HepG2 (cell line): ENCODE measurements at regions not wholly inside any gene's neighbourhood (a gene's known extent, or its start where the extent isn't known, plus 50 kb on each side); places are given as distances from the start of the nearest gene placed in this dataset.

Source experiments
- ATAC-seq: fragments of 200-7000 bp; cut with Tn5 transposase; 3 replicates; pipeline ENCODE4 v1.9.1; 2020; ENCODE audit warnings: mild to moderate bottlenecking, moderate library complexity
- BruUV-seq: library from RNA; stranded (reverse); fragments of 400-500 nt; replicated peaks from 2 replicates; lab custom pipeline; 2021; lab: Mats Ljungman, UMichigan
- CTCF ChIA-PET: fragments of 300-600 bp; formaldehyde crosslinking; extraction: SDS; loops from one replicate; lab custom pipeline; 2021; ENCODE audit warnings: low total read pairs, inconsistent platforms, low intra/inter-chr PET ratio; lab: Yijun Ruan, JAX
- POLR2A ChIA-PET: fragments of 350-600 bp; sonication (Branson Sonifier 250); formaldehyde crosslinking; loops from one replicate; lab custom pipeline; 2020; ENCODE audit warnings: antibody characterized with exemption, inconsistent platforms; lab: Yijun Ruan, JAX
- DNase-seq: peaks from one replicate; pipeline ENCODE4 v3.0.0-alpha.2; 2015; ENCODE audit warnings: low spot score
- FAIRE-seq: peaks from 3 replicates; lab custom pipeline; 2011; peaks lifted over from hg19 to GRCh38; lab: Jason Lieb, UNC
- H2AFZ ChIP-seq: one replicate; pipeline ENCODE4 v1.6.1; 2011; ENCODE audit warnings: low read length, inconsistent platforms
- H3K27ac ChIP-seq: fragments of 300-600 bp; 3 replicates; pipeline ENCODE4 v1.8.0; 2011; ENCODE audit warnings: mixed run types, mild to moderate bottlenecking, mixed read lengths, low read length, inconsistent platforms; ENCODE audit not compliant: insufficient read depth; ENCODE audit errors: extremely low read length
- H3K27me3 ChIP-seq, 2 experiments: fragments of 200-600 bp in 1 of 2; 2 replicates in 1 of 2; 3 replicates in 1 of 2; pipeline versions ENCODE4 v1.6.0 to v1.8.0; 2011; ENCODE audit warnings: low read length in 2 of 2, mild to moderate bottlenecking in 2 of 2, moderate library complexity in 2 of 2, inconsistent platforms in 1 of 2; ENCODE audit not compliant: insufficient read depth in 2 of 2, control insufficient read depth in 1 of 2
- H3K36me3 ChIP-seq, 2 experiments: fragments of 200-600 bp in 1 of 2; replicated peaks in 1 of 2; 2 replicates in 1 of 2; 3 replicates in 1 of 2; pipeline versions ENCODE4 v1.5.1 to v1.8.0; 2011; ENCODE audit warnings: low read length in 2 of 2, inconsistent platforms in 1 of 2; ENCODE audit not compliant: insufficient read depth in 2 of 2, control insufficient read depth in 1 of 2
- H3K4me1 ChIP-seq: 2 replicates; pipeline ENCODE4 v1.5.1; 2012; ENCODE audit warnings: low read length, inconsistent platforms; ENCODE audit not compliant: insufficient read depth
- H3K4me2 ChIP-seq: 2 replicates; pipeline ENCODE4 v1.6.0; 2011; ENCODE audit warnings: low read depth, low read length, inconsistent platforms
- H3K4me3 ChIP-seq, 3 experiments: fragments of 200-600 bp in 1 of 3; sonication (generic), shearing (Covaris generic) in 1 of 3; replicated peaks in 1 of 3; 2 replicates each; pipeline ENCODE4 v1.5.1; 2011 to 2016; ENCODE audit warnings: low read length in 3 of 3, inconsistent platforms in 2 of 3, low read depth in 2 of 3, mild to moderate bottlenecking in 2 of 3, control low read depth in 1 of 3, mixed read lengths in 1 of 3; ENCODE audit not compliant: insufficient read depth in 1 of 3
- H3K79me2 ChIP-seq: one replicate; pipeline ENCODE4 v1.6.1; 2011; ENCODE audit warnings: low read length, inconsistent platforms; ENCODE audit not compliant: insufficient read depth
- H3K9ac ChIP-seq: 2 replicates; pipeline ENCODE4 v1.6.0; 2011; ENCODE audit warnings: mild to moderate bottlenecking, low read depth, low read length, inconsistent platforms; ENCODE audit not compliant: insufficient read depth
- H3K9me3 ChIP-seq: 2 replicates; pipeline ENCODE4 v1.5.1; 2012; ENCODE audit warnings: mild to moderate bottlenecking, low read length
- H4K20me1 ChIP-seq: 2 replicates; pipeline ENCODE4 v1.6.0; 2011; ENCODE audit warnings: inconsistent platforms, mild to moderate bottlenecking, low read length, moderate library complexity; ENCODE audit not compliant: insufficient read depth
- AHR ChIP-seq: IDR thresholded peaks from 2 replicates; pipeline ENCODE4 v1.6.1; 2018; ENCODE audit warnings: missing genetic modification reagents, missing compliant biosample characterization
- HNRNPK ChIP-seq: fragments of 200-400 bp; formaldehyde crosslinking; IDR thresholded peaks from 2 replicates; pipeline ENCODE4 v1.6.1; 2018; ENCODE audit warnings: low read length, low read depth, moderate library complexity, mild to moderate bottlenecking; ENCODE audit not compliant: poor library complexity, severe bottlenecking
- HOXA9 ChIP-seq: sonication (generic); formaldehyde crosslinking; IDR thresholded peaks from 2 replicates; pipeline ENCODE4 v1.8.1; 2022; ENCODE audit warnings: missing genetic modification reagents, mild to moderate bottlenecking, moderate library complexity, borderline replicate concordance
- JUN ChIP-seq: sonication (generic); formaldehyde crosslinking; IDR thresholded peaks from 2 replicates; pipeline ENCODE4 v1.4.0; 2020; ENCODE audit warnings: mild to moderate bottlenecking, missing genetic modification reagents
- KLF15 ChIP-seq: sonication (generic); formaldehyde crosslinking; IDR thresholded peaks from 2 replicates; pipeline ENCODE4 v1.8.1; 2023; ENCODE audit warnings: borderline replicate concordance, mild to moderate bottlenecking, inconsistent platforms, missing genetic modification reagents, mixed read lengths
- NCOA2 ChIP-seq: sonication (generic); formaldehyde crosslinking; IDR thresholded peaks from 2 replicates; pipeline ENCODE4 v1.8.0; 2022; ENCODE audit warnings: inconsistent platforms
- PRDM10 ChIP-seq: sonication (generic); formaldehyde crosslinking; IDR thresholded peaks from 2 replicates; pipeline ENCODE4 v1.4.0; 2020; ENCODE audit warnings: low read depth, missing genetic modification reagents
- SNAPC2 ChIP-seq: sonication (generic); formaldehyde crosslinking; IDR thresholded peaks from 2 replicates; pipeline ENCODE4 v1.8.1; 2022; ENCODE audit warnings: mild to moderate bottlenecking, missing genetic modification reagents
- SNRNP70 ChIP-seq: fragments of 200-400 bp; formaldehyde crosslinking; IDR thresholded peaks from 2 replicates; pipeline ENCODE4 v1.6.1; 2017; ENCODE audit warnings: mild to moderate bottlenecking, low read depth, low read length, moderate library complexity
- SRSF4 ChIP-seq: fragments of 200-400 bp; formaldehyde crosslinking; IDR thresholded peaks from one replicate; pipeline ENCODE4 v1.6.1; 2018; ENCODE audit warnings: mild to moderate bottlenecking, low read depth, low read length, moderate library complexity; ENCODE audit not compliant: poor library complexity, severe bottlenecking
- ZBTB37 ChIP-seq: sonication (generic); formaldehyde crosslinking; IDR thresholded peaks from 2 replicates; pipeline ENCODE4 v1.4.0; 2020; ENCODE audit warnings: mild to moderate bottlenecking, missing genetic modification reagents
- ZMAT5 ChIP-seq: sonication (generic); formaldehyde crosslinking; IDR thresholded peaks from 2 replicates; pipeline ENCODE4 v1.5.0; 2020; ENCODE audit warnings: mild to moderate bottlenecking, low read depth, missing genetic modification reagents, borderline replicate concordance
- ZNF850 ChIP-seq: sonication (generic); formaldehyde crosslinking; conservative IDR thresholded peaks from 2 replicates; pipeline ENCODE4 v1.9.0; 2021; ENCODE audit warnings: mild to moderate bottlenecking, missing genetic modification reagents
- WGBS: methylation state at CpG from one replicate; pipeline ENCODE4 v1.1.6; 2017; ENCODE audit warnings: low lambda C conversion rate; 5-methylcytosine and 5-hydroxymethylcytosine counted together
- in situ Hi-C: cut with HindIII; loops from 2 replicates; pipeline ENCODE4 v1.10.0; 2017; ENCODE audit warnings: low pct_unique_long_range_greater_than_20kb; ENCODE audit not compliant: extremely low pct_ligation_motif_present
- intact Hi-C: fragments of 100-400 bp; cut with micrococcal nuclease; formaldehyde crosslinking; loops from one replicate; pipeline ENCODE4 v1.10.0; 2022; ENCODE audit not compliant: unreplicated experiment

- no peak for TF ChIP-seq PRDM10
- no peak for TF ChIP-seq SNRNP70
Measured at GRCh38 chr10:44323838-44324237, 61.1 kb downstream of the CXCL12 start (continued).

- H3K9me3 ChIP-seq, result no peaks in the 10 kb centered on the region
- ATAC-seq (no peak), DNase-seq (no peak), FAIRE-seq (no peak)
- no peak overlapping the region for H3K4me3 ChIP-seq
- intact Hi-C loops (no loop called here), in situ Hi-C loops (no loop called here)
- BruUV-seq, result no TSS peak
- no peaks in the 10 kb centered on the region for H4K20me1 ChIP-seq
- H3K79me2 ChIP-seq, result no peaks in the 10 kb centered on the region
- no peaks in the 10 kb centered on the region for H3K36me3 ChIP-seq
- no peak for TF ChIP-seq JUN
- TF ChIP-seq HNRNPK, result no peak
- TF ChIP-seq ZBTB37 (CRISPR knock-in tag), result no peak
- no peak for TF ChIP-seq AHR
- no peak for TF ChIP-seq KLF15 (CRISPR knock-in tag)
- no peak for TF ChIP-seq NCOA2 (CRISPR knock-in tag)
- TF ChIP-seq SRSF4, result no peak
- no peak for TF ChIP-seq ZNF850
- TF ChIP-seq HOXA9, result no peak
- TF ChIP-seq SNAPC2 (CRISPR knock-in tag), result no peak
- no peak for TF ChIP-seq ZMAT5
- H3K9ac ChIP-seq, result no peak overlapping the region
- peaks cover 16% of the 10 kb centered on the region for H3K4me1 ChIP-seq
- no peak overlapping the region for H3K27ac ChIP-seq
- no peak overlapping the region for H2AFZ ChIP-seq
- 0 out of 5 replicates have a peak, but pooled peaks cover 0 to 3% of the 10 kb centered on the region in 2 experiments for H3K27me3 ChIP-seq
- ChIA-PET POLR2A (no interaction called here), CTCF (no interaction called here)
- H3K4me2 ChIP-seq, result no peak overlapping the region
- WGBS, result 5% methylated on average over 2 of the region's 2 CpGs
Measured at GRCh38 chr10:44322137-44322536, 62.8 kb downstream of the CXCL12 start.
